ENCODE measurements at regions not wholly inside any gene's neighbourhood (a gene's known extent, or its start where the extent isn't known, plus 50 kb on each side); places are given as distances from the start of the nearest gene placed in this dataset.

DNA sequence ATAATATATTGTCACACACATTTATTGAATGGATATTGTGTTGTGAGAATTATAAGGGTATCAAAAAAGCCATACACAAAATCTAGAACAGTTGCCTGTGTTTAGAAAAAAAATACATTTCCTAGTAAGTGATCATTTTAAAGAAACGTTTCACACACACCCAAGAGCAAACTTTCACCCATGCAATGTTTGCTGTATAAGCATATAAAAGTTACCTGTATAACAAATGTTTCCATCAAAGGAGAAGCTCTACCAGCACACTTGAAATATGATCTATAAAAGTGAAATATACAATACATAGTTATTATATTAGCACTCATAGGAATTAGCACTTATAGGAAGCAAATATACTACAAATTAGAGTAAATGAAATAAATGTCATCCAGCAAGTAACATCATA is 1098.1 kb downstream of the NCAM2 start:
- DNase-seq (ENCODE audit: extremely low spot score), result no peak
- CTCF ChIA-PET, result no interaction called here
- POLR2A ChIA-PET, result no interaction called here
- TF ChIP-seq, protein P1, sequence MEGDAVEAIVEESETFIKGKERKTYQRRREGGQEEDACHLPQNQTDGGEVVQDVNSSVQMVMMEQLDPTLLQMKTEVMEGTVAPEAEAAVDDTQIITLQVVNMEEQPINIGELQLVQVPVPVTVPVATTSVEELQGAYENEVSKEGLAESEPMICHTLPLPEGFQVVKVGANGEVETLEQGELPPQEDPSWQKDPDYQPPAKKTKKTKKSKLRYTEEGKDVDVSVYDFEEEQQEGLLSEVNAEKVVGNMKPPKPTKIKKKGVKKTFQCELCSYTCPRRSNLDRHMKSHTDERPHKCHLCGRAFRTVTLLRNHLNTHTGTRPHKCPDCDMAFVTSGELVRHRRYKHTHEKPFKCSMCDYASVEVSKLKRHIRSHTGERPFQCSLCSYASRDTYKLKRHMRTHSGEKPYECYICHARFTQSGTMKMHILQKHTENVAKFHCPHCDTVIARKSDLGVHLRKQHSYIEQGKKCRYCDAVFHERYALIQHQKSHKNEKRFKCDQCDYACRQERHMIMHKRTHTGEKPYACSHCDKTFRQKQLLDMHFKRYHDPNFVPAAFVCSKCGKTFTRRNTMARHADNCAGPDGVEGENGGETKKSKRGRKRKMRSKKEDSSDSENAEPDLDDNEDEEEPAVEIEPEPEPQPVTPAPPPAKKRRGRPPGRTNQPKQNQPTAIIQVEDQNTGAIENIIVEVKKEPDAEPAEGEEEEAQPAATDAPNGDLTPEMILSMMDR (IDR thresholded peaks at IDR 0.05; ENCODE audit: control extremely low read depth, extremely low read depth, low read depth, missing control alignments), result no peak

DNA sequence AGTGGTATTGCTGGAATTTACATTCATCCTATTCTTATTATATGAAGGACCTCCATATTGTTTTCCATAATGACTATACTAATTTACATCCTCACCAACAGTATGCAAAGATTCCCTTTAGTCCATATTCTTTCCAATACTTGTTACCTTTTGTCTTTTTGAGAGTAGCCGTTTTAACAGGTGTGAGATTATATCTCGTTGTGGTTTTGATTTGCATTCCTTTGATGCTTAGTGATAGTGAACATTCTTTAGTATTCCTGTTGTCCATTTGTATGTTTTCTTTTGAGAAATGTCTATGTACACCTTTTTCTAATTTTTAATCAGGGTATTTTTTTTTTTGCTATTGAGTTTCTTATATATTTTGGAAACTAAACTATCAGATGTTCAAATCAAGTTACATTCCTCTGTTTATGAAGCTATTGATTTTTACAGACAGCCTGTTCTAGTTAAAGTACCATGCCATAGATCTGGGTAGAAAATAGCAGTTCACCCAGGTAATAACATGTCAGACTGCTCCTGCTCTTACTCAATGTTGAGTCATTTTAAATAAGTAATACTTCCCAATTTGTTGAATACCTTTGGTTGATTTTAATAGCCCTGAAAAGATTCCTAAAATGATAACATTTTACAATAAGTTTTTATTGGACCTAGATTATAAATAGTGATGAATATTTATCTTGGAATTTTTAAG is 1108.7 kb downstream of the NCAM2 start:
- TF ChIP-seq, protein P1 (IDR thresholded peaks at IDR 0.05; ENCODE audit: control extremely low read depth, extremely low read depth, low read depth, missing control alignments), result no peak
- DNase-seq (ENCODE audit: extremely low spot score), result no peak
- ChIA-PET CTCF (no interaction called here), POLR2A (no interaction called here)

DNA sequence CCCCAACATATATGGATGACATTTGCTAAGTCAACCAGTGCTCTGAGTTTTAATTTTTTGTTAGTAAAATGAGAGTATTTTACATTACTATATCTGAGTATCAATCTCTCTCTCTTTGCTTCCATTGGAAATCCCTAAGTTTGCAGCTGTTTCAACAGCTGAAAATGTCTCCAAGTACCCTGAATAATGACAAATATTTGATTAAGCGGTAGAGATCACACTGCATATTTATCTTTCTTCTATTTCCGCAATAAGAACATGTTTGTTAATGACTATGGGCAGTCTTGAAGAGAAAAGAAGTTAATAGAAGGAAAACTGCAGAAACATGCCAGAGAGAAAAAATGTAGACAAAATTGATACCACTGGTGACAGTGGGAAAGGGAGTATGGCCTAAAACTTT is 1117.5 kb downstream of the NCAM2 start:
- TF ChIP-seq, protein P1 (IDR thresholded peaks at IDR 0.05; ENCODE audit: control extremely low read depth, extremely low read depth, low read depth, missing control alignments), result no peak
- DNase-seq (ENCODE audit: extremely low spot score), result no peak
- ChIA-PET CTCF (no interaction called here), POLR2A (no interaction called here)

DNA sequence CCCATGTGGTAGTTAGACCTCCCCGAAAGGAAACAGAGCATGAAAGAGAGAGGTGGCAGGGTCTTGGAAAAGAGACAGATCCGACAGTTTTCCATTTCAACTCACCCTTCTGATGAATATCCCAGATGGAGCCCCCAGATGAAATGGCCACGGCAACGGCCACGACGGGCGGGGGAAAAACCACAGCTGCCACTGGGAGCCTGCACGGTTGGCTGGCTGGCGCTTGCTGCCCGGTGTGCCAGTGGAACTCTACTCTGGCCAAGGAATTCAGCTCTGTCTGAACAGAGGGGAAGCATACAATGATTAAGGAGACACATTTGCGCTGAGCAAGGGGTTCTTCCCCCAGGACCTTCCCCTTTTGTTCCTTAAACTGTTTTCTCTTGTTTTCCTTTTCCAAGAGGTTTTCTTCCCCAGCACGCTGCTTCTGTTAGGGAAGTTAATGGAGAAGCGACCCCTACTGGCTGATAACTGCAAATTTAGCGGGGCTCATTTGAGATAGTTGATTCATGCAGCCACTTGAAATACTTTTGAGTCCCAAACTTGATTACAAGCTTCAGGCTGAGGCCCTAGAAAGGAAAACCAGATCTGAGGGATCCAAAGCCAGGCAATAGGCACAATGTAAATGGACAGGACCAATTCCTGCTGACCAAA is 1122.5 kb downstream of the NCAM2 start:
- ChIA-PET CTCF (no interaction called here), POLR2A (no interaction called here)
- DNase-seq (ENCODE audit: extremely low spot score), result no peak
- TF ChIP-seq, protein P1 (IDR thresholded peaks at IDR 0.05; ENCODE audit: control extremely low read depth, extremely low read depth, low read depth, missing control alignments), result no peak

DNA sequence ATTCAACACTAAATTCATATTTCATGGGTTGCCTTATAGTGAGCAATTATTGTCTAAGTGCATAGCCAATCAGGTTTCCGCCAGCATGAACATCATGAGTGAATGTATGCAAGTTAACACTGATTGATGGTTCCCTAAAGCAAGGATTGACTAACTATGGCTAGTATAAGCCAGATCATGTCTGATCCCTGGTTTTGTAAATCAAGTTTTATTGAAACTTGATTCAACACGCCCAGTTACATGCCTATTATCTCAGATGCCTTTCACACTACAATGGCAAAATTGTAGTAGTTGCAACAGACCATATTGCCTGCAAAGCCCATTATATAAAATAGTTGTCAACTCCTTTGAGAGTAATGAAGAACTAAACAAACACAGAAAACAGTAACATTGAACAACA is 1127.4 kb downstream of the NCAM2 start:
- DNase-seq (ENCODE audit: extremely low spot score), result no peak
- TF ChIP-seq, protein P1 (IDR thresholded peaks at IDR 0.05; ENCODE audit: control extremely low read depth, extremely low read depth, low read depth, missing control alignments), result no peak
- ChIA-PET CTCF (no interaction called here), POLR2A (no interaction called here)

DNA sequence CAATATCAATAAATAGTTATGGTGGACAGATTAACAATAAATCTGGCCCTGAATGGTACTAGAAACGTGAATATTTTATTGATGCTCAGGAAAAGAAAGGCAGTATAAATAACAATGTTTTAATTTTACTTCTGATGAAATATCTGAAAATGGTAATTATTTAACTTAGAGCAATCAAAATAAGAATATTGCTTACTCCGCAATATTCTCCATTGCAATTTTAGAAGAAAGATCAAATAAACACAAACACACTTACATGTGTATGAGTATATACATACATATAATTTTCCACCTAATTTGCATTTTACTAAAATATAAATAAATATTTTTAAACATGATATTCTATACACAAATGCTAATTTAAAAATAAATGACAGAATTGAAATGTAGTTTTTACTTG is 1130.5 kb downstream of the NCAM2 start:
- ChIA-PET POLR2A (no interaction called here), CTCF (no interaction called here)
- no peak for DNase-seq (ENCODE audit: extremely low spot score)
- TF ChIP-seq, protein P1 (IDR thresholded peaks at IDR 0.05; ENCODE audit: control extremely low read depth, extremely low read depth, low read depth, missing control alignments), result no peak
